NCI-H1417 treated with DMSO at 0.1 percent for 48 hours (cell line): ENCODE measurements at regions not wholly inside any gene's neighbourhood (a gene's known extent, or its start where the extent isn't known, plus 50 kb on each side); places are given as distances from the start of the nearest gene placed in this dataset.
"Not testable (repeated sequence)": the region's sequence is repeated elsewhere in the genome, so short reads cannot be mapped to it uniquely, and the experiment has no call there.

Experiments
- DNase-seq: peaks from one replicate; lab custom pipeline; 2025; lab: John Stamatoyannopoulos, UW

DNA sequence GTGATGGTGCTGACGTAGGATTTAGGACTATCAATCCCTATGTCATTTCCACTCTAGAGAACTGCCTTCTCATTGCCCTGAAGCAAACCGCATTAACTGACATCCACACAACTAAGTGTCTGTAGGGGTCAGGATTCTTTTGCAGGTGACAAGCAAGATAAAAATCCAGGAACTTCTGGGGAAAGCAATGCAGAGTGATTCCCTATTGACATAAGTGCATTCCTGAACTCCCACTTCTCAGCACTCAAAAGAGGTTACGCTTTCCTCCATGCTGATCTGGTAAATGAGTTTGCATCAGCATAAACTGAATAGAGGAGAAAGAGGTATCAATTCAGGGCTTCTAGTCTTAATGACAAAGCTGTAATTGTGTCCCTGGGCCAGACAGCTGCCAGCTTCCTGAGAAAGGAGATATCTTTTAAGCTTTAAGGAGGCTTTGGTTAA lies 224.6 kb upstream of the ISX start:
- no peak for DNase-seq

GRCh38 chr22:34841911-34842310 lies 224.0 kb upstream of the ISX start:
- no peak for DNase-seq

DNA sequence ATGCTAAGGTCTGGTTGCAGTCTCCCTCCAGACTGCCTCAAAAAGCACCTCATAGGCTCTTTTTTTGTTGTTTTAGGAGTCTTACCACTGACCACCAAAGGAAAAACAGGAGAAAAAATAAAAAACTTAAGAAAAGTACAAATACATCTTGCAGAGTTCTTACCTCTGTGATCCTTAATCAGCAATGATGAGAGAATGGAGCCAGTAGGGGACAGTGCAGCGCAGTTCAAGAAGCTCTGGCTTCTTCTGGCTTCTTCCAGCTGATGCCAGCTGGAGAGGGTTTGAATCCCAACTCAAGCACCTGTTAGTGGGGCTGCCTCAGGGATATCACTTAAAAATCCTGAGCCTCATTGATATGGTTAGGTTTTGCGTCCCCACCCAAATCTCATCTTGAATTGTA lies 223.3 kb upstream of the ISX start:
- DNase-seq = no peak

DNA sequence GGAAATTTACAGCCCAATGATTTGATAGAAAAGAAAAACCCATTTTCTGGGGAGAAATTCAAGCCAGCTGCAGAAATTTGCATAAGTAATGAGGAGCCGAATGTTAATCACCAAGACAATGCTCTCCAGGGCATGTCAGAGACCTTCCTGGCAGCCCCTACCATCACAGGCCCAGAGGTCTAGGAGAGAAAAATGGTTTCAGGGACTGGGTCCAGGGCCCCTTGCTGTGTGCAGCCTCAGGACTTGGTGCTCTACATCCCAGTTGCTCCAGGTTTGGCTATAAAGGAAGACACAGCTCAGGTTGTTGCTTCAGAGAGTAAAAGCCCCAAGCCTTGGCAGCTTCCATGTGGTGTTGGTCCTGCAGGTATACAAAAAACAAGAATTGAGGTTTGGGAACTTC lies 222.2 kb upstream of the ISX start:
- DNase-seq = not testable (repeated sequence)

DNA sequence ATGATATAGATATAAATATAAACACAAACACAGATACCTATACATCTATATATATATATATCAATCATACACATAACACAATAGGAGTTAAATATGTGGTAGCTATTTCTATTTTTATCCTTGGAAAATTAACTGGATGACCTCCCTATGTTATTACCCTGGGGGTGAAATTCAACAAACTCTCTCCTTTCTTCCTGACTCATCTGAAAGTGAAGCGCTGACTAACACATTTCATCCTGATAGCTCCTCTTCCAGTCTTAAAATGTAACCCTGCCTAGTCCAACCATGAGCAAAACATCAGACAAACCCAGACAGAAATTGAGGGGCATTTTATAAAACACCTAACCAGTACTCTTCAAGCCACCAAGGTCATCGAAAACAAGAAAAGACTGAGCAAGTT lies 220.6 kb upstream of the ISX start:
- DNase-seq = no peak

GRCh38 chr22:34847072-34847471 lies 218.9 kb upstream of the ISX start:
- no peak for DNase-seq

GRCh38 chr22:34849965-34850364 lies 216.0 kb upstream of the ISX start:
- no peak for DNase-seq

- DNase-seq = no peak
Observed at GRCh38 chr22:34851918-34852662, 213.9 kb upstream of the ISX start.

DNA sequence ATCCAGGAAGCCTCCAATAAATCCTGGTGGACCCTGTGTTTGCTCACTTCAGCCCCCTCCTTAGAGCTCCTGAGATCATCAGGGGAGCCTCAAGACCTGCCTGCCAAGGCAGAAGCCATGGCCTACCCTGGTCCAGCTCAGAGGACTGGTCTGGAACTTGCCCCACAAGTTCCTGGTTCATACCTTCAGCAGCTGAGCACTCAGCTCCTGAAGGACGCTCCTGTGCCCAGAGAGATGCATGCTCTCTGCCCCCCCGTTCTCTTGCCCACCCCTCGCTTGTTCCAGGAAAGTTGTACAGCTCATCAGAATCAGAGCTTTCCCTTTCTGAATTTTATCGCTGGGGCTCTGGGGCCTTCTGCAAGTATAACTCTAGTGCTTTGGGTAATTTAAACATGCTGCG lies 210.5 kb upstream of the ISX start:
- DNase-seq = no peak

DNA sequence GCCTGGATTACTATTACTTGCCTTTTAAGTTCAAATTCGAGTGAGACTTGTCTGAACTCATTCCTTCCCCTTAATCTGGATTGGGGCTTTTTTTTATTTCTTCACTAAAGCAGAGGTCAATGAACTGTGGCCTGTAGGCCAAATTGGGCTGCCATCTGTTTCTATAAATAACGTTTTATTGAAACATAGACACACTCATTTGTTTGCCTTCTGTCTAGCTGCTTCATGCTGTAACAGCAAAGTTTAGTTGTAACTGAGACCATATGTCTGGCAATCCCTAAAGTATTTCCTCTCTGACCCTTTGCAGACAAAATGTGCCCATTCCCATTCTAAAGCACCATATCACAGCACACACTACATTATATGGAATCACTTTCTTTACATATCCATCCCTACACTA lies 207.9 kb upstream of the ISX start:
- DNase-seq = no peak

DNA sequence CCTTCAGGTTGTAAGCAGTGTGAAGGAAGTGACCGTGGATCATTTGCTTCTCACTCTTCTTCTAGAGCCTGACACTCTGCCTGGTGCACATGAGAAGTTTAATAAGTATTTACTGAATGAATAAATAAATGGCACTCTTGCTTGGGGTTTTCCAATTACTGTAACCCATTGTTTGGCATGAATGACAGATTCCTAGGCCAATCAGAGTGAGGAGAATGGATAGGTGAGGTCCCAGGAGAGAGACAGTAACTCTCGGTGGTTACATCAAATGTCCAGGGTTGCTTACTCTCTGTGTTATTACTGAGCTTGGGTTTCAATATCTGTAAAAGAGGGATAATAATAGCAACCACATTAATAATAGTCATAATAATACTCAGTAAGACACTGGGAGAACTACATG lies 204.2 kb upstream of the ISX start:
- no peak for DNase-seq

GRCh38 chr22:34866081-34866480 lies 199.9 kb upstream of the ISX start:
- DNase-seq = no peak

DNA sequence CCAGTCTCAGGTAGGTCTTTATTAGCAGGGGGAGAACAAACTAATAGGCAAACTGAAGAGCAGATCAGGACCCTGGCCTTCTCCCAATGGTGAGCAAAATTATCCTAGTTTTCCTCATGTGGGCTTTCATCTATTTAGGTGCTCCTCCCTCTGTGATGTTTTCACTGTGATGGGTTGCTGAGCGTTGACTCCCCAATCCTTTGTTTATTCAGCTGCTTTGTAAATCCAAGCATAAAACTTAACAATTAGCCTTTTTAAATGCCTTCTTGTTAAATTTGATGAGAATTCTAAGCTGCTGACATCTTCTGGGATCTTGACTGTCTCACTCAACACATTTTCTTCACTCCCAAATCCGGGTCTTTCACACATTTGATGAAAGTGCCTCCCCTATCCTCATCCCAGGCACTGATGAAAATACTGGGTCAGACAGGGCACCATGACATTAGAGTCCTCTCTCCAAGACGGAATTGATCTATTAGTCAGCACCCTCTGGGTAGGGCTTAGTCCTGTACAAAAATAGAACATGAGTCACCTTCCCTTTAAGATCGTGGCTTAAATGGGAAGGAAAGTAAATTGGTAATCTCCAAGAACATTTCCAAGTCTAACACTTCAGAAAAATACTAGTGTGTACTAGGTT lies 199.3 kb upstream of the ISX start:
- no peak for DNase-seq

DNA sequence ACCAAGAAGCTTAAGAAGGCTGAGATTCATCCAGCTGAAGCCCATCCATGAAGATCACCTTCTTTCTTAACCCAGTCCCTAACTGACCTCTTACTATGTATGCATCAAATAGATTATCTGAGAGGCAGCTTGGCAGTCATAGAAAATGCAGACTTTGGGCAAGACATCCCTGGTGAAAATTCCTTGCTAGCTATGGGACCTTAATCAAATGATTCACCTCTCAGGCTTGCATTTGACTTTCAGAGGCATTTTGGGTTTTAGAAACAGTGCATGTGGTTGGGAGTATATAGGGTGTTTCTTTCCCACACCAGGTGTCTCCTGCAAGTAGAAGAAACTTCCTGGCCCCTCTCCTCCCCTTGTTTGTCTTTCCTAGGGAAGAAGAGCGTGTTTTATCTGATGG lies 188.5 kb upstream of the ISX start:
- DNase-seq = no peak

GRCh38 chr22:34878171-34878570 lies 187.8 kb upstream of the ISX start:
- no peak for DNase-seq

GRCh38 chr22:34879001-34879400 lies 187.0 kb upstream of the ISX start:
- no peak for DNase-seq

DNA sequence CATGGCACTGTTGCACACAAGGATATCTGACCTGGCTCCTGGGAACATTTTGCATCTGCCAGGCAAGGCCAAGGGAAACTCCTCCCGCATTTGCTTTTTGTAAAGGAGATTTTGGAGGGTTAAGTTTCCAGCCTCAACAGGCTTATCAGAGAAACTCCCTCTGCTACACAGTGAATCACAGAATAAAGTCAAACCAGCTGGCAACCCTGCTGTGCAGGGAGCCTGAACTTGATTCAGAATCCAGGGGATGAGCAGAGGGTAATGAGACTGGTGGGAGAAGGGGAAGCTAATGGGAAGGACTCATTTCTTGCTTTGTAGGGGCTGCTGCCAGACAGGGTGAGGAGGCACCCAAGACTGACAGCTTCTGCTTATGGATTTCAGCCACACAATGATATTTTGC lies 185.3 kb upstream of the ISX start:
- DNase-seq = no peak

DNA sequence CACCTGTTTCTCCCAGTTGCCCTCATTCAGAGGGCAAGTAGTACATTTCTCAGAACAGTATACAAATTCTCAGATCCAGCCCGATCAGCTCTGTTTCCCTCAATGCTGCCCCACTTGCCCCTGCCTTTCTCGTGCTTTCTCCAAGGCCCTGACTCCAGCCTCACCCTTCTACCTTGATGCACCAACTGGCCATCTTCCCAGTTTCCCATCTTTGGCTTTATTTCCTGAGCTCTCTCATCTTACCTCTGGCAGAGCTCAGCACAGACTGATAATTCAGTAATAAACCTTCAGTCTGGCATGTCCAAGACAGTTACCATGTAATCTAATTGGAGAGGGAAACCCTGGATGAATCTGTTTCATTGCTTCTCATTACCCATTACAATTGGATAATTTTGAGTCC lies 184.5 kb upstream of the ISX start:
- DNase-seq = no peak

DNA sequence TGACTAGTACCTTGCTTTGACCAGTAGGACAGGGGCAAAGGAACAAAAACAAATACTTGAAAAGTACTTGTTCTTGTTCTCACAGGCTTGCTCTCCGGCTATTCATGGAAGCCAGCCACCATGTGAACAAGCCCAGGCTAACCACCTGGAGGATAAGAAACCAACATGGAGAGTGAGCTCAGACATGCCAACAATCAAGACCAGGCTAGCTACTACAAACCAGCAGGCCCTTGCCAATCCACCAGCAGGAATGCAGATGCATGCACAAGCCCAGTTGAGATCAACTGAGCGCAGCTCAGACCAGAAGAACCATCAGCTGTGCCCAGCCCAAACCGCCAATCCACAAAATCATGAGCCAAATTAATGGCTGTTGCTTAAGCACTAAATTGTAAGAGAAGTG lies 180.1 kb upstream of the ISX start:
- no peak for DNase-seq

DNA sequence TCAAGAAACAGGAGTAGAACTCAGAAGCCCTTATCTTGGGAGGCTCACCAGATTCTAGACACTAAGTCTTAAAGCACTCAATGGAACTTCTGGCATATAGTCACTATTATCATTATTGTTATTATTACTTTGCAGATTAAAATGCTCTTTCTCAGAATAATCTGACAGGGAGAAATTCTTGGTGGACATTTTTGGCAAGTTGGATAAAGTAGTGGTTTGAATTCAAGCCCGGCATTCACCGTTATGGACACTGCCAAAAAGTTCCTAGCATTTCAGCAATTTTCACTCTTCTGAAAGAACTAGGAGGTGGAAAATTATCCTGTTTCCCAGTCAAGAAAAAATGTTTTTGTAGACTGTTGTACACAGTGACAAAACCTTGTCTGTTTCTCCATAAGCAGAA lies 179.6 kb upstream of the ISX start:
- no peak for DNase-seq

- no peak for DNase-seq
Observed at GRCh38 chr22:34886812-34887211, 179.1 kb upstream of the ISX start.

DNA sequence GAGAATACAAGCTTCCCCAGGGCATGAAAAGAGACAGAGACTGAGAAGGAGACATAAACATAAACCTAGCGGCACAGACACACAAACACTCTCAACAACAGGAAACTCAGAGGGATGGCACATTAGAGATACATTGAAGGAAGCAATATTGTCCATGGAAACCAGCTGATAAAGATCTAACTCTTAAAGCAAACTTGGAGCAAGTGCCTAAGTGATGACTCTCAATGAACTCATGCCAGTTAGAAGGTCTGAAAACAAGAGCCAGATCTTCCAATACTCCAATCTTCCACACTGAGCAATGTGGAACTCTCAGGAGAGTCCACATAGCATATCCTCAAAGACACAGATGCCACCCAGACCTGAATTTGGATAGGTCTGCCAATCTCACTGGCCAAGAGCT lies 168.8 kb upstream of the ISX start:
- no peak for DNase-seq

- DNase-seq = no peak
Observed at GRCh38 chr22:34902335-34902734, 163.6 kb upstream of the ISX start.

- DNase-seq = no peak
Observed at GRCh38 chr22:34903416-34903815, 162.5 kb upstream of the ISX start.
